NCI-H2171 treated with DMSO at 0.1 percent for 48 hours (cell line): ENCODE measurements at regions not wholly inside any gene's neighbourhood (a gene's known extent, or its start where the extent isn't known, plus 50 kb on each side); places are given as distances from the start of the nearest gene placed in this dataset.

Source experiments
- DNase-seq: peaks from one replicate; lab custom pipeline; 2025; lab: John Stamatoyannopoulos, UW

DNA sequence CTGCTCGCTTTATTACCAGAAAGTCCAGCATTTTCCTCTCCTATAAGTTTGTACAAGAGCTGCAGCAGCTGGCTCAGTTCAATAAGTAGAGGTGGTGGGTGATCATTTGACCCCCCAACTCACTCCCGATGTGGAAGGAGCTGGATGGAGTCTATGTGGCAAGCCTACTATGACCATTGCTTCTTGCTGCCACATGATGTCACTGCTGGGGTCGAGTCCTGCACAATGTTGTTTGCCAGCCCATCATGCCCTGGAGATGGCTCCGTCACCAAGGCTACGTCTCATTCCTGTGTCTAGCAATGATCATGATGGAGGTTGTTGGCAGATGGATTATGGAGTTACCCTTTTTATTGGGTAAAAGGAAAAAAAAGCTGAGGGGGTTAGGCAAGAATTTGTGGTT is 266.3 kb downstream of the PSAT1 start:
- DNase-seq = no peak

DNA sequence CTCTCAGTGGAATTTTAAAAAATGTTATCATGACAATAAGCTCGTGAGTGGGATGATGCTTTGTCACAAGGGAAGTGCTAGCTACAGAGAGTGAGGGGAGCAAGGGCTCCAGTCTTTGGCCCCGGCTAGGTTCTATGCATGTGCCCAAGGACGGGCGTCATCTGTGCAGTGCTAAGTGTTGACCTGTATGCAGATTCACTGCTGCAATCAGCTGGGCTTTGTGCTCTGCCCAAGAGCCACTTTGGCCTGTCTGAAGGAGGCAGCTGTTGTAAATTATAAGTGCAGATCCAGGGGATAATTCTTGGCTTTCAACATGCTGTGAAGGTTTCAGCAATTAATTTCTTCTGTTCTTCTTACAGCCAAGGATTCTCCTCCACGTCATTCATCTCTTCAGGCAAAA is 268.6 kb downstream of the PSAT1 start:
- DNase-seq = no peak

DNA sequence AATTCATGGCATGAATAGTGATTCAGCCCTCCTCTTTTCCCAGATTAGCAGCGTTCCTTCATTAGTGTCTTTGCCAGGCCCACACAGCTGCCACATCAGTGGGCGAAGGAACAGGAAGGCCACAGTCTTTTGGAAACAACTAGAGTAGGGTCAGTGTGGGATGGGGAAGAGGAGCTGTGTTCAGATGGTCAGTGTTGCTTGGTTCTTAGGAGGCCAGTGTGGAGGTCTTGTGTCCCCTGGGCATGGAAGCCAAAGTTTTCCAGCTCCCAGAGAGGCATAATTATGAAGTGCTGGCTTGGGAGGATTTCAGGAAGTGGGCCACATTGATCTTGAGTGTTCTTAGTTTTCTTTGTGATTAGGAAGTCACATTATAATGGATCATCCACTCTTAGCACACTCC is 269.6 kb downstream of the PSAT1 start:
- DNase-seq = no peak

DNA sequence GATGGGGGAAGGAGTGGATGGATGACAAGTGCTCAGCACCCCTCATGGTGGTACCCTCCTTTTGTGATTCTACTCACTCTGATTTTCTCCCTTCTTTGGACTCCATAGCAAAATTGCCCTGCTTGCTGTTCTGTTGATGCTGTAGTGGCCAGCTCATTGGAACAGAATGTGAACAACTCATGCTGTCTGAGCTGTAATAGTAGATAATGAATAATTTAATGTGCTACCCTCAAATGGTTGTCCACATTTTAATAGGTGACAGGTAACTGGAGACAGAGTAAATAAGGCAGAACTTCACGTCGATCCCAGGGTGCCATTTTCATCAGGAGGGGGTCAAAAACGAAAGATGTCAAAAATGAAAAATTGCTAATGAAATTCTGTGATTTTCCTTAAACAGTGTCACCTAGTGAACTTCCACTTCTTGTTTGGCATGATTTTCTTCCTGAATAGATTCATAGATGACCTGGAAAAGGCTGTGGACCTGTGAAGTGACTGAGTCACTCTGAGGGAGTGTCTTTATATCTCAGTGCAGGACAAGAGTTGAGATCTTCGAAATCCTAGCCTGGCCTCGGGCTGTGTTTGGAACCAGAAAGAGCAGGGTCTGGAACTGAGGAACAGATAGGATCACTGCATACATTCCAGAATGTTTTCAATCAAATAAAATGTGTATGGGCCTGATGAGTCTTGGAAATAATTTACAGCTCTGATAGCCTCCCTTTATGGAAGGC is 270.2 kb downstream of the PSAT1 start:
- no peak for DNase-seq

DNA sequence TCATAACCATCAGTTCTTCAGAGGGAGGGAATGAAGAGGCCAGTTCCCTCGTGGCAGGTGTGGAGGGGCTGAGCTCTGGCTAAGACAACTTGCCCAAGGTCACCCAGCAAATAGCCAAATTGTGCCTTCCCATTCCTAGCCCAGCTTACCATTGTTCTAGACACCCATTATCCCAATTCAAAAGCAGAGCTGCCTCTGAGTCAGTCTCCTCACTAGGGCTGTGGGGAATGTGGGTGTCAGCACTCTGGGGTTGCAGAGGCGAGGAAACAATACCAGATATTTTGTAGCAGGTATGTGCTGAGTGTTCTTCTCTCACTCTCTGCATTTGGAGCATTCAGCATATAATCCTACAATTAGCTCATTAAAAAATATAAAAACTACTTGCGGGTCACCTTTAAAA is 270.8 kb downstream of the PSAT1 start:
- no peak for DNase-seq

DNA sequence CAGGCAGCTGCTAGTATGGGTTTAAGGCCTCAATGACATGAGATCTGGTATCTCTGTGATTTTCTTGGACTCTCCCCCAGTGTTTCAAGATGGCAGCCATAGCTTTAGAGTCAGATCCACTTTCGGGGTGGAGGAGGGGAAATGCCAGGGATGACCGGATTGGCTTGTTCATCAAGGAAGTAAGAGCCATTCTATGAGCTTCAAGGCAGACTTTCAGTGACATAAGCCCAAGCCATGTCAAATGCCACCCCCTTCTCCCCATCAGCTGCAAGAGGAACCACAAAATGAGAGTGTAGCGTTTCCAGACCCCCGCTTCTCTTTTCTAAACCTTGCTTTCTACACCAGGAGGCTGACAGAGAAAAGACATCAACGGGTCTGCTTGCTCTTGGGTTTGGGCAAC is 271.8 kb downstream of the PSAT1 start:
- no peak for DNase-seq

DNA sequence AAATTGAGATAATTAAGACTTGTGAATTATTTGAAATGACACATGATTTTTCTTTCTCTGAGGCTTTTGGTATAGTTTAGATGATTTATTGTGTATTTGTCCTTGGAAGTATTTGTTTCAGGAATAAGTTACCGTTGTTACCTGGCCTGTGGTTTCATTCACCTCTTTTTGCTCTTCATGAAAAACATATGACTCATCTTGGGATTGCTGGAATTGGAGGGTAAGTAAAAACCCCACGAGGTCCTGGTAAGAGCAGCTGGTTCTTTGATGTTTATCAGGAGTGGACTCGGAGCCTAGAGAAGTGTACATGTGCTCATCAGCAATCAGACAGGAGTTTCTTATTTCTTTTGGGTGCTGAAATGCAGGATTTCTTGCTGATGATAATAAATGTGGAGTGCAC is 275.3 kb downstream of the PSAT1 start:
- DNase-seq = peak; percentile 5

DNA sequence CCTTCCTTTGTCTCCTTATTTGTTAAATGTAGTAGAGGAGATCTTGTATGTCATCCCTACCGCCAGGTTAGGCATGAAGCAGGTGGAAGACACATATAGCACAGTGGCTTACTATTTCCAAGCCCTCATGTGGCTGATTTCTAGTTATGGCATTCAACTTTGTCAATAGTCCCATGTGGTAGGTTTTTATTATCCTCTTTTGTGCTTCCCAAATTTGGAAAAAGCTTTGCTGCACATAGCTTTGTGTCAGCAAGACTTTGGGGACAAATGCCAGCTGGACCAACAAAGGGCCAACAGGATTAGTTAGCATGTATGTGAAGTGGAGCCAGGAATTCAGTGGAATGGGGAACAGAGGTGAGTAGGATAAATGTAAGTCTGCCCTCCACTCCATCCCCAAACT is 276.3 kb downstream of the PSAT1 start:
- no peak for DNase-seq

DNA sequence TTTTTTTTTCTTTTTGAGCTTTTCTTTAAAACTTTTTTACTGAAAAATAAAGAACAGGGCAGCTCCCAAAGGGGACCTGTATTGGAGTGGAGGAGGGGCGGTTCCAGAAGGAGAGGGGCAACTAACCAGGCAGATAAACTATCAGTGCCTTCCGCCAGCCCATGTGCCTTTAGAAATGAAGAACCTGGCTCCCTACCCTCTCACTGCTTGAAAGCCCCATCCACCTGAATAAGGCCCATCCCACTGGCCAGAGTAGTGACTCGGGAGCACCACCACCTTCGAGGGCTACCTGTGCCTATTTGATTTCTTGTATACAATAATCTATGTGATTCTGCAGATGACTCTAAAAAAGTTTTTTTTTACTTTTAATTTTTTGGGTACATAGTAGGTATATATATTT is 276.7 kb downstream of the PSAT1 start:
- no peak for DNase-seq

DNA sequence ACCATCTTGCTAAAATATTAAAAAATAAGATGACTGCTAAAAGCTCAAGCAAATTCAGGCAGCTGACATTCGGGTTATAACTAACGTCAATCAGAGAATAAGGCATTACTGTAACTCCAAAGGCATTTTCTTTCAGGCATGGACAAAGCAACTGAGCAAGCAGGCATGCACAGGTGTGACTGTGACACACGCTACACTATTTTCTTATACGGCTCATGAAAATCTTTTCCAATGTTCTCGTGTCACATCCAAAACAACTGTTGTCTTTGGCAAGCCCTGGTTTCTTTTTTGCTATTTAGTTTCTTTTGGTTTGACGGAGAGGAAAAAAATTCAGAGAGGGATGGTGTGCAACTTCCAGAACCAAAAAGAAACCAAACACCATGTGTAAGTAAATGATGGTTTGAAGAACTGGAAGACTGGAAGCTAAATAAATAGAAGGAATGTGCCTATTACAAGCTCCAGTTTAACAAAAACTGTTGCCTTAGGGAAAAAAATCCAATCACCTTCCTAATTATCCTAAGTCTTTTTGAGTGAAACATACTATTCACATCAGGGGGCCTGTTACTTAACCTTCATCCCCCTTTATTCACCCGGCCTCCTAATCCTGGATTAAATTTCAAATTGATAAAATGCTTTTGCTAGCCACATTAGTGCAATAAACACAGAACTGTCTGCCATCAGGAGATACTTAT is 277.6 kb downstream of the PSAT1 start:
- DNase-seq = peak; percentile 8

DNA sequence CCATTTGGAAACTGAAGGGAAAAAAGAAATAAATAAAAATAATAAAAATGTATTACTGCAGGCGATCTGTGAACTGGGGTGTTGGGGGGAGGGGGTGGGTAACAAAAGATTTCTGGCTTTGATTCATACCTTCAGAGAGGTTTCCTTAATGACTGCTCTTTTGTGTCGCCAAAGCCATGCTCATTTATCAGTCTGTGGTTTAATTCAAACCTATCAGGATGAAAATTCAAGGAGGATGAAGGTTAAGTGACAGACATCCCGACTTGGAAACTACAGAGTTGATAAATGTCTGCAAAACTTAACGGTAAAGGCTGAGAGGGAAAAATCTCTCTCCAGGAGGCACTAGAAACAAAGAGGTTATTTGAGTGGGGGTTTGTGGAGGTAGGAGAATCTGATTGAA is 278.2 kb downstream of the PSAT1 start:
- DNase-seq = no peak

DNA sequence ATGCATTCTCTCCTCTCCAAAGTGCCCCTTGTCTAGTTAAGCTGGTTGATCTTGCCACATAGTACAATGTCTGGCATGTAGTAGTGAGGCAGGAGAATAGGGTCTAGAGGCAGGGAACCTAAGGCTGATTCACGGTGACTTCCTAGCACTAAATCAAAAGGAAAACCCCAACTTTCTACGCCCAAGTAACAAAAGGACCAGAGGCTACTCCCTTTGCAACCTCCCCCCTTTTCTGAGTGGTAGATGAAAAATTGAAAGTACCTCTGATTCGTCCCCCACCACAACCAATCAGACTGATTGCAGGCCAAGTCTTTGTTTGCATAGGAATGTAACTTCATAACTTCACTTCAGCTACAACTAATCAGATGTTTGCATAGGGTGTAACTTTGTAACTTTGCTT is 278.8 kb downstream of the PSAT1 start:
- DNase-seq = no peak

DNA sequence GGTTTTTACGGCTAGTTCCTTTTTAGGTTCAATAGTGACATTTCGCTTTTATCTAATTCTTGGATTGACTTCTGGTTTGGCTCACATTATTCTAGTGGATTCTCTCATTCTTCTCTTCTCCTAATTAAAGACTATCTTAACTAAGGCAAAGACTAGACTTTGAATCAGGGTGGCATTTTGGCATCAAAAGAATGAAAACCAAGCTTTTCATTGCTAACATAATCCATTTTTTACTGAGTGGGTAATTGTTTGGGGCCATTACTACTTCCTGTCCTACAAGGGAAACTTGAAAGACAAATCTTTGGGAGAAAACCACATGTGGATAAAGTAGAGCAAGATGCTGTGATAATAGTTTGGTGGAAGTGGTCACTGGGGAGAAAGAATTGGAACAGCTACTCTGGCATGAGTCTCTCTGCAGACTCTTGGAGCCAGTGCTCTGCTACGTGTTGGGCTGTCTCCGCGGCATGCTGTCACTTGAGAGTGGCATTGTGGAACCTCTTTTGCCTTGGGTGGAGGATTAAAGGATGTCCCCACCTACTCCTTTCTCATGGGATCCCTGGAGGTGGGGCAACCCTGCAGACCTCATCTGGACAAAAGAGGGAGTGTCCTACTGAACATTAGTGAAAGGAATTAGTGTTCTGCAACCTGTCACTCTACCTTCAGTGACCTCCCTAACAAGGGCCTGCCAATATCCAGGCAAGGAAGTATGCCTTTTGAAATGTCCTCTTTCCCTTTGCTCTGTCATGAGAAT is 280.4 kb downstream of the PSAT1 start:
- no peak for DNase-seq

DNA sequence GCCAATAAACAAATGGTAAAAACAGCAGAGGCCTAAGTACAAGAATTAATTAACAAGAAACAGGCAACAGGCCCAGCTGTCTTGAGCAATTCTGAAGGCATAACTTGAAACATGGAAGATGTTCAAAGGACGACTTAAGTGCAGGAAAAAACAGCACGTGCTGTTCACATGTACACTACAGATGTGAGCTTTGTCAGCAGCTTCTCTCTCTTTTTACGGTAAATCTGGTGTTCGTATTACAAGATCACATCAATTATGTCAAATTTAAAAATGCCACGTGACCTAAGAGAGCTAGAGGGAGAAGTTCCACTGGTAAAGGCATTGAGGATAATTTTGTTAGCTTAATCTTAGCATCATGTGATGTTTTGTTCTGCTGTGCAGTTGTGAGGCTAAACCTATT is 281.1 kb downstream of the PSAT1 start:
- DNase-seq = no peak

DNA sequence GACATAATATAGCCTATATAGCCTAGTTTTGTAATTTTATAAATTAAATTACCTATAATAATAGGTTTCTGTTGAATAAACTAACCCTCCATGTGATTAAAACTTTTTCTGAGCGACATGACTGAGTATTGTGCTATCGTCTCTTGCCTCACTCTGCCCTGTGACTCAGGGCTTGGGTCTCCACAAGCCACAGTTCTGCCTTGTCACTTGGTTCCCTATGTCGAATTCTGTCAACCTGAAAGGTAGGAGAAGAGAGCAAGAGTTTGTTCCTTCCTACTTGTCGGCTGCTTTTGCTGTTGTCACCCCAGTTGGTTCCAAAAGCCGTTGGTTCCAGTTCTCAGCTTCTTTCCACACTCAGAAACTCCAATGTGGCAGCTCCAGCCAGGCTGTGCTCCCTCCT is 285.9 kb downstream of the PSAT1 start:
- no peak for DNase-seq

DNA sequence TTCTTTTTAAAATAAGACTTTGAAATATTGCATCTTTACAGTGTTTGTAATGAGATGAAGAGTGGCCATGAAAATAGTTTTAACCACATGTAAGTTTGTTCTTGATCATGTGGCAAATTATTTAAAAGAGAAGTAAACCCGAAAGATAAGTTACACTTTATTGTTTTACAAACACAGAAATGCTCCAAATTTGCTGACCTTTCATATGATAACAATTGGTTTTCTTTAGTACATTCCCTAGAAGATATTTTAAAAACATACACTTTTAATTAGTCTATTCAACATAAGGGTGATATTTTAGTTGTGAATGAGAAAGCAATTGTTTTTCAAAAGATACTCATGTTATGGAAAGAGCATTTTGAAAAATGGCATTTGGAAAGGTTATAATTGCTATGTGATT is 287.7 kb downstream of the PSAT1 start:
- DNase-seq = no peak

DNA sequence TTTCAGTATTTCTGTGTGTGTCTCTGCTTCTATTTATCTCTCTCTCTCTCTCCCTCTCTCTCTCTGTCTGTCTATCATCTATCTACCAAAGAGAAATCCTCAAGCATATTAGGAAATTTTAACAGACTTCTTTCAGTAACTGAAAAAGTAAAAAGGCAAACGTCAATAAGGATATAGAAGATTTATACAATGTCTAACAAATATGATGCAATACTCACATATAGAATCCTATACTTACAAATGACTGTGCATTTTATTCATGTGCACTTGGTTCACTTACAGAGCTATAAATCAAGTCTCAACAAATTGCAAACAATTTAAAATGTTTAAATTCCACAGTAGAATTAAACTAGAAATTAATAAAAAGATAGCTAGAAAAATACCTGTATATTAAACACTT is 289.0 kb downstream of the PSAT1 start:
- DNase-seq = no peak

DNA sequence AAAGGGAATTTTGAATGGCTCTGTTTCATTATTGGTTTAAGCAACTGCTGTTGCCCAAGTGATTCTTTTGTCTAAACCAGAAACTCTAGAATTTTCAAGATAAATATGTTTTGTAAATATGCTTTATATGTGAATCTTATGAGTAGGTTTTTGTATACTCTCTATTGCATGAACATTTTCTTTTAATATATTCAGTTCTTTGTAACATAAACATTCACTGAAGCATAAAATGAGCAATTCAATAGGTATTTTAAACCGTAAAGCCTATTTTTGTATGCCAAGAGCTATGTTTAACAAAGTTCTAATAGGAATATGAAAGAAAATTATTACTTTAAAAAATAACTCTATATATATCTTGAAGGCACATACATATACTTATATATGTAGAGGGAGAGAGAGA is 293.1 kb downstream of the PSAT1 start:
- no peak for DNase-seq

DNA sequence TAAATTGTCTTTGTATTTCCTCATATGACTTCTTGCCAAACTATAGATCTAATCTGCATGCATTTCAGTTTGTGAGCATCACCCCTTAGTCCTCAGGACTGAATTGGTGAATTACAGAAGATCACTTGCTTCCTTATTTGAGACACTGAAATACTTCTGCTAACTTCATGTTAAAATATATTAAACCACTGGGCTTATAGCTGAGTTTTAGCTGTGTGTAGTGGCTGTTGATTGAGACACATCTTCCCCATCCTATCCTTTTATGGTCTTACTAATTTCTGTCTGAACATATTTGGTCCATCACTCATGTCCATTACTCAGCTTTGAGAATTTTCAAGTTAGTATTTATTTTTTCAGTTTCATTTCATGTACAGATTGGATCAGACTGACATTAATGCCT is 295.9 kb downstream of the PSAT1 start:
- no peak for DNase-seq

DNA sequence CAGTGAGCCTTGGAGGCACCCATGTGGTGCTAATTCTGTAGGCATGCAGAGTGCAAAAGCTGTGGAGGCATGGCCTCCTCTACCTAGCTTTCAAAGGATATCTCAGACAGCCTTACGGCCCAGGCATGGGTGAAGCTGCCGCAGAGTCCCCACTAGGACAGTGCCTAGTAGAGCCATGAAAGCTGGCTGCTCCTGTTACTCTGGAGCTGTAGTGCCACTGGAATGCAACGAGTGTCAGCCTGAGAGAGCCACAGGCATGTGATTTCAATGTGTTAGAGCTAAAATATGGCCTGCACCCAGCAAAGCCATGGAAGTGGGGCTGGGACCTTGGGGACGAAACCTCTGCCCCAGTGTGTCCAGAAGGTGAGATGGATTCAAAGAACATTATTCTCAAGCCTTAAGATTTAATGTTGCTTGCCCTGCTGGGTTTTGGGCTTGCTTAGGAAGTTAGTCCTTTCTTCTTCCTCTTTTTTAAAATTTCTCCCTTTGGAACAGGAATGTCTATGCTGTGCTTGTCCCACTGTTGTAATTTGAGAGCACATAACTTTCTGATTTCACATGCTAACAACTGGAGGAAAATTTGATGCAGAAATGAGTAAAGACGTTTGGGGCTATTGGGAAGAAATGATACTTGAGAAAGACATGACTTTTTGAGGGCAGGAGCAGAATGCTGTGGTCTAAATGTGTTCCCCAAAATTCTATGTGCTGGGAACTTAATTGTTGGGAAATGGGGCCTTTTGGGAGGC is 298.4 kb downstream of the PSAT1 start:
- DNase-seq = no peak

DNA sequence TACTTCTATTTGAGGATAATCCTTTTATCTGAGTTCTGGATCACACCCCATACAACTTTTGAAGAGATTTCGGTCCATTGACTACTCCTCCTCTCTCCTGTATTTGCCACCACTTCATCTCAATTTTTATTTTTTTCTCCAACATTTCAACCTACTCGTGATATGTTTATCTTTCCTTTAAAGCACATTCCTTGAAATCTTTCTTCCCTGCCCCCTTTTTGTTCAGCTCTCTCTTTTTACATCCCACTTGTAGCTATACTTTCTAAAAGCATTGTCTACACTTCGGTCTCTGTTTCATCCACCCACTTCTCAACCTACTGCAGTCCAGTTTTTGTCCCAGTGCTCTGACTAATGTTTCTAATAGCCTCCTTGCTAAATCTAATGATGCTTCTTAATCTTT is 299.4 kb downstream of the PSAT1 start:
- no peak for DNase-seq

DNA sequence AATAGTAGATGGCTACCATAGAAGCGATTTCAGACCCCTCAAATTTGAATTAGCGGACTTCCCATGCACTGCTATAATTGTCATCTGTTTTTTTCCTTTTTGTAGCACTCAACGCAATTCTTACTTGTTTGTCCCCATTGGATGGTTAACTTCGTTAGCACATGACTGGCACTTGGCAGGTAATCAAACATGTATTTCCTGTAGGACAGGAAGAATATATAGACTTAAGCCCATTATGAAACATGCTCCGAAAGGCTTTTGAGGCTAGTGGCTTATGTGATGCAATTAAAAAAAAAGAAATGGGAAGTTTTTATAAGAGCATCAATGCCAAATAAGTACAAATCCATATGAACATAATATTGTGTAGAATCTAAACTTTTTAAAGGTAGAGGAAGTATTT is 301.2 kb downstream of the PSAT1 start:
- no peak for DNase-seq

DNA sequence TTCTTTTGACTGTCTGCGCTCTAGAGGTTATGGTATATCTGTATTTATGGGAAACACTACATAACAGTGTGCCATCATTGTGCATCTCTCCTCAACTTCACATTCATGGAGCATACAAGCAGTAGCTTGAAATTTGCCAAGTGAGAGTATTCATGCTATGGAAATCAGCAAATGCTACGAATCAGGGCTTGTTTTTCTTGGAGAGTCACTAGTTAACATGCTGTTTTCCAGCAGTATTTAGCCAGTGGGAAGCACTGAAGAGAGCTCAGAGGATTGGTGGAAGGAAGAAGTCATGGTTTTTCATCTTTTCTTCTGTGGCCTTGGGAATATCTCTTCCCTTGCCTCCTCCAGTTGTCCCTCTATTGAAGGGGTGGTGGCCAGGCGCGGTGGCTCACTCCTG is 303.0 kb downstream of the PSAT1 start:
- no peak for DNase-seq
